Lower leg skin (tissue), 4 donors: ENCODE measurements at regions not wholly inside any gene's neighbourhood (a gene's known extent, or its start where the extent isn't known, plus 50 kb on each side); places are given as distances from the start of the nearest gene placed in this dataset.

ENCODE experiments used
- DNase-seq, 2 donors: peaks; one replicate each; pipeline ENCODE4 v3.0.0-alpha.2; 2019; ENCODE audit warnings: low spot score in 2 of 2
- H3K4me3 ChIP-seq: fragments of 200-600 bp; sonication (generic); 2 replicates; pipeline ENCODE4 v1.5.1; 2017; ENCODE audit warnings: mild to moderate bottlenecking, low read depth; ENCODE audit not compliant: poor library complexity, severe bottlenecking
- POLR2A ChIP-seq, 2 donors: fragments of 450-650 bp; IDR thresholded peaks; one replicate each; pipeline ENCODE4 v1.6.1; 2016 to 2017; ENCODE audit warnings: antibody characterized with exemption in 2 of 2, mild to moderate bottlenecking in 1 of 2, moderate library complexity in 1 of 2
- WGBS, 2 donors: methylation state at CpG; one replicate each; pipeline ENCODE4 v1.1.5; 2018; 5-methylcytosine and 5-hydroxymethylcytosine counted together
- intact Hi-C: fragments of 100-400 bp; cut with DNase I; formaldehyde crosslinking; loops from one replicate; pipeline ENCODE4 v1.15.0; 2023; ENCODE audit warnings: low total_unique reads
- TF ChIP-seq, protein P1 (sequence below), 3 donors: fragments of 450-650 bp; IDR thresholded peaks; one replicate each; pipeline ENCODE4 v1.5.1; 2016; ENCODE audit warnings: antibody characterized with exemption in 3 of 3, mild to moderate bottlenecking in 3 of 3, moderate library complexity in 2 of 3

DNA sequence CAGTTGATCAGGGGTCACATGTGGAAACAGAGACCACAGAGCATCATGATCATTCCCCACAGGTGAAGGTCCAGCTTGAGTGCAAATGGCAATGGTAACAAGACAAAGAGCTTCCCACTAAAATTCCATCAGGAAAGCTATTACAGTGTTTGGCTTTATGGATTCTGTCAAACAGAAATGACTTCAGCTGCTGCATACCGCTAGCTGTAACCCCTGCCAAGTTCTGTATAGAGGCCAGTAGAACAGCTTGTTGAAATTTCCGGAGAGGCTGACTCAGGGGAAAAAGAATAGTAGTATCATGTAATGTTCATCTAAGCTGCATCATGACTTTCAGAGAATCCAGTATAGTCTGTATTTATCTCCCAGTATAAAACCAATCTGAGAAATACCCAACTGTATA is 1704.7 kb downstream of the SLITRK5 start:
- intact Hi-C loops: no loop called here
- H3K4me3 ChIP-seq: no peak overlapping the region
- WGBS, 2 donors: 11 to 14% methylated on average over 2 of the region's 2 CpGs
- DNase-seq: no peak
- TF ChIP-seq, protein P1, sequence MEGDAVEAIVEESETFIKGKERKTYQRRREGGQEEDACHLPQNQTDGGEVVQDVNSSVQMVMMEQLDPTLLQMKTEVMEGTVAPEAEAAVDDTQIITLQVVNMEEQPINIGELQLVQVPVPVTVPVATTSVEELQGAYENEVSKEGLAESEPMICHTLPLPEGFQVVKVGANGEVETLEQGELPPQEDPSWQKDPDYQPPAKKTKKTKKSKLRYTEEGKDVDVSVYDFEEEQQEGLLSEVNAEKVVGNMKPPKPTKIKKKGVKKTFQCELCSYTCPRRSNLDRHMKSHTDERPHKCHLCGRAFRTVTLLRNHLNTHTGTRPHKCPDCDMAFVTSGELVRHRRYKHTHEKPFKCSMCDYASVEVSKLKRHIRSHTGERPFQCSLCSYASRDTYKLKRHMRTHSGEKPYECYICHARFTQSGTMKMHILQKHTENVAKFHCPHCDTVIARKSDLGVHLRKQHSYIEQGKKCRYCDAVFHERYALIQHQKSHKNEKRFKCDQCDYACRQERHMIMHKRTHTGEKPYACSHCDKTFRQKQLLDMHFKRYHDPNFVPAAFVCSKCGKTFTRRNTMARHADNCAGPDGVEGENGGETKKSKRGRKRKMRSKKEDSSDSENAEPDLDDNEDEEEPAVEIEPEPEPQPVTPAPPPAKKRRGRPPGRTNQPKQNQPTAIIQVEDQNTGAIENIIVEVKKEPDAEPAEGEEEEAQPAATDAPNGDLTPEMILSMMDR (IDR thresholded peaks at IDR 0.05): no peak
- TF ChIP-seq POLR2A (IDR thresholded peaks at IDR 0.05): no peak

DNA sequence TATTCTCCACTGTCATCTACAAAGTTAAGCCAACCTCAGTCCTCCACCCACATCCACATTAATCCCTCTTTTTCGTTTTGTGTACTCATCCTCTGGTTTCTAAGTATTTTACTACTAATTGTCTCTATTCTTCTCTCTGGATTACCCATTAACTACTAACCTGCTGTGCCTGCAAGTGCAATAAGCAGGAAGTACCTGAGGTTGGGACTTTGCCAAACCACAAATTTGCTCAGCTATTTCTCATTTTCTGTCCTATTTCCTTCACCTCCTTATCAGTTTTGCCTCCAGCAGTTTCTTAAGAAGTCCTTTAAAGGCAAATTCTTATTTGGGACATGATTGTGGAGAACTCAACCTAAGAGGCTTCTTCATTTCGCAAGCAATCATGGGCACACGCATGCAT is 1708.9 kb downstream of the SLITRK5 start:
- WGBS, 2 donors: 68 to 73% methylated on average over 3 of the region's 3 CpGs
- no peak for DNase-seq
- TF ChIP-seq, protein P1 (IDR thresholded peaks at IDR 0.05): no peak
- TF ChIP-seq POLR2A (IDR thresholded peaks at IDR 0.05): no peak
- intact Hi-C loops: no loop called here
- H3K4me3 ChIP-seq: no peak overlapping the region

DNA sequence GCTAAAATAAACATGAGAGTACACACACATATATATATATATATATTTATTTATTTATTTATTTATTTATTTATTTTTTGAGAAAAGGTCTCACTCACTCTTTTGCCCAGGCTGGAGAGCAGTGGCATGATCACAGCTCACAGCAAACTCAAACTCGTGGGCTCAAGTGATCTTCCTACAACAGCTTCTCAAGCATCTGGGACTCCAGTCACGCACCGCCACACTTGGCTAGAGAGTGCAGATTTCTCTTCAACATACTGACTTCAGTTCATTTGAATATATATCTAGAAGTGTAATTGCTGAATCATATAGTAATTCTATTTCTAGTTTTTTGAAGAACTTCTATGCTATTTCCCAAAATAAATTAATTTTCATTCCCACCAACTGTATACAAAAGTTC is 1711.8 kb downstream of the SLITRK5 start:
- intact Hi-C loops: no loop called here
- 95% methylated on average over 3 of the region's 3 CpGs for WGBS, 2 donors
- TF ChIP-seq POLR2A (IDR thresholded peaks at IDR 0.05): no peak
- TF ChIP-seq, protein P1 (IDR thresholded peaks at IDR 0.05): no peak
- DNase-seq: no peak
- H3K4me3 ChIP-seq: no peak overlapping the region

DNA sequence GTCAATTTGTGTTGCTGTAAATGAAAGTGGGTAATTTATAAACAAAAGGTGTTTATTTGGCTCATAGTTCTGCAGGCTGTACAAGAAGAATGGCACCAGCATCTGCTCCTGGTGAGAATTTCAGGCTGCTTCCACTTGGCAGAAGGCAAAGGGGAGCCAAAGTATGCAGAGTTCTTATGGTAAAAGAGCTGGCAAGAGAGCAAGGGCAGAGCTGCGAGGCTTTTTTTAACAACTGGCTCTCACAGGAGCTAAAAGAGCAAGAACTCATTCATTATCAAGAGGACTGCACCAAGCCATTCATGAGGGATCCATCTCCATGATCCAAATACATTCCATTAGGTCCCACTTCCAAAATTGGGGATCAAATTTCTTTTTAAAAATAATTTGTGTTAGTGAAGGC is 1712.7 kb downstream of the SLITRK5 start:
- intact Hi-C loops: no loop called here
- DNase-seq: no peak
- 62 to 70% methylated on average over 1 of the region's 1 CpG for WGBS, 2 donors
- TF ChIP-seq, protein P1 (IDR thresholded peaks at IDR 0.05): no peak
- no peak for TF ChIP-seq POLR2A (IDR thresholded peaks at IDR 0.05)
- H3K4me3 ChIP-seq: no peak overlapping the region

DNA sequence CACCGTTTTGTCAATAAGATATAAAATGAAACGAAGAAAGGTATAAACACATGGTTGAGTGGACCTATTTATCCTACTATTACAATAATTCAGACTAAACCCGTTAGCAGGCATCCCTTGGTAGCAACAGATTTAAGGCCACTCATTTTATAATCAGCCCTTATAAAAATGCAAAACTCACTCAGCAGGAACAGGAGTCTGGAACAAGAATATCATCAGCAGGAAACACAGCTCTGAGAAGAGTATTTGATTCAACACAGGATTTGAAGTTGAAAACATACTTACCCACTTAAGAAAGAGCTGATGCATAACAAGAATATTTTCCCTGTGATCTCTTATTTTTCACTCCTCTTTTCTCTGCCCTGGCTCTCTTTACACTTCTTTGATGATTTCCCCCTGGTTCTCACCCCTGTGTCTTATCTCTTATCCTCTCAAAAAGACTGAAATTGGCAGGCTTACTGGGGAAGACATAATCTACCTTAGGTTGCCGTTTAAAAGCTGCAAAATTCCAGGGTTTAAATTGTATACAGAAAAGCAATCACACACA is 1722.7 kb downstream of the SLITRK5 start:
- no peak for DNase-seq
- WGBS, 2 donors: 56 to 66% methylated on average over 4 of the region's 4 CpGs
- no peak overlapping the region for H3K4me3 ChIP-seq
- intact Hi-C loops: no loop called here
- TF ChIP-seq, protein P1 (IDR thresholded peaks at IDR 0.05): no peak
- no peak for TF ChIP-seq POLR2A (IDR thresholded peaks at IDR 0.05)

DNA sequence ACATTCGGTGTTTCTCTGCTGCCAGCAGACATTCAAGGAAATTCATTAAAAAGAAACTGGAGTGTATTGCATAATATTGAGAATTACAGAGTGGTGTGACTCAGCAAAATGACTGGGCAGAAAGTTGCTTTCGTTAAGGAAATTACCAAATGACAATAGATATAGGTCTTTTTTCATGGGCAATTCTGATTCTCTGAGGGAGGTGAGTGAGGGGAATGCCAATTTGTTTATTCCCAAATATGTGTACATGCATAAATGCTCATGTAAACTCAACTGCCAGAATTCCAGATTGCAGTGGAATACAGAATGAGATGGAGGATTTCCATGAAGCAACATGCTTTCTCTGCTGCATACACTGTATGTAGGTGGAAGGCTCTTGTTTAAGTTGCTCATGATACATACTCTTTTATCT is 1730.1 kb downstream of the SLITRK5 start:
- intact Hi-C loops: no loop called here
- WGBS, 2 donors: 11 to 12% methylated on average over 2 of the region's 2 CpGs
- TF ChIP-seq, protein P1 (IDR thresholded peaks at IDR 0.05): no peak
- TF ChIP-seq POLR2A (IDR thresholded peaks at IDR 0.05): no peak
- no peak overlapping the region for H3K4me3 ChIP-seq
- no peak for DNase-seq
